Chondrocyte (in vitro differentiated cells): ENCODE measurements at regions not wholly inside any gene's neighbourhood (a gene's known extent, or its start where the extent isn't known, plus 50 kb on each side); places are given as distances from the start of the nearest gene placed in this dataset.

Experiments
- DNase-seq: peaks from one replicate; pipeline ENCODE4 v3.0.0; 2021; ENCODE audit warnings: mixed read lengths, low spot score
- H3K27ac Mint-ChIP-seq: one replicate; pipeline ENCODE4 v1.8.0; 2021; ENCODE audit warnings: mild to moderate bottlenecking, moderate library complexity, mixed read lengths; ENCODE audit not compliant: unreplicated experiment
- H3K27me3 Mint-ChIP-seq: 2 replicates; pipeline ENCODE4 v1.8.0; 2021; ENCODE audit warnings: low read depth, mixed read lengths
- H3K36me3 Mint-ChIP-seq: 2 replicates; pipeline ENCODE4 v1.8.0; 2021; ENCODE audit warnings: low read depth, mixed read lengths
- H3K4me1 Mint-ChIP-seq: 2 replicates; pipeline ENCODE4 v1.8.0; 2021; ENCODE audit warnings: low read depth, mild to moderate bottlenecking, mixed read lengths
- H3K4me3 Mint-ChIP-seq: one replicate; pipeline ENCODE4 v1.8.0; 2021; ENCODE audit warnings: mild to moderate bottlenecking, moderate library complexity, mixed read lengths; ENCODE audit not compliant: unreplicated experiment
- H3K9me3 Mint-ChIP-seq: 2 replicates; pipeline ENCODE4 v1.8.0; 2021; ENCODE audit warnings: low read depth, mixed read lengths
- TF ChIP-seq, protein P1 (sequence below): fragments of 200-600 bp; sonication (generic); IDR thresholded peaks from 2 replicates; pipeline ENCODE4 v1.5.0; 2021; ENCODE audit warnings: antibody characterized with exemption, mild to moderate bottlenecking, moderate library complexity

DNA sequence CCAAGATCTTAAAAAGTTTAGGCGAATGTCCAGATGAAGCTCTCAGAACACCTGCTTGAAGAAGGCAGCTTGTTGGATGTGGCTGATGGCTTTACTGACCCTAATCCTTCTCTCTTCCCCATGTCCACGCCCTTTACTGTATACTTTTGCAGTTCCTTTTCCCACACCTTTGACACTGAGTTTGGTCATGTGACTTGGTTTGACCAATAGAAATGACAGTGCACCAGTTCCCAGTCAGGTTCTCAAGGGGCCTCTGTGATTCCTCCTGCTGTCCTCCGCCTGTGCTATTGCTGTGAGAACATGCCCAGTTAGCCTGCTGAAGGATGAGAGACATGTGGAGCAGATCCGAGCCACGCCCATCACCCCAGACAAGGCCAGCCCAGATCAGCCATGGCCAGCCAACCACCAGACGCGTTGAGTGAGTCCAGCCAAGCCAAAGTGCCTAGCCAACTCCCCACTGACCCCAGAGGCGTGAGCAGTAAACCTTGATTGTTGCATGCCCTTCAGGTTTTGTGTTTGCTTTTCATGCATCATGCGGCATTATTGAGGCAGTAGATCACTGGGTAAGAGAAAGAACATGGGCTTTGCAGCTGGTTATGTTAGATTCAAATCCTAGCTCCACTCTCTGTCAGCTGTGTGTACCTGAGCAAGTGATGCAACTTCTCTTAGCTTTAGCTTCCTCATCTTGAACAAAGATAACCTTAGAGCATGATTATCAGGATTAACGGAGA, 258.0 kb upstream of the SIX2 start:
- Mint-ChIP-seq H3K27ac (no peak overlapping the region), H3K27me3 (no peaks in the 10 kb centered on the region), H3K4me1 (peaks cover 34% of the 10 kb centered on the region), H3K9me3 (no peaks in the 10 kb centered on the region), H3K4me3 (no peak overlapping the region), H3K36me3 (no peaks in the 10 kb centered on the region)
- TF ChIP-seq, protein P1, sequence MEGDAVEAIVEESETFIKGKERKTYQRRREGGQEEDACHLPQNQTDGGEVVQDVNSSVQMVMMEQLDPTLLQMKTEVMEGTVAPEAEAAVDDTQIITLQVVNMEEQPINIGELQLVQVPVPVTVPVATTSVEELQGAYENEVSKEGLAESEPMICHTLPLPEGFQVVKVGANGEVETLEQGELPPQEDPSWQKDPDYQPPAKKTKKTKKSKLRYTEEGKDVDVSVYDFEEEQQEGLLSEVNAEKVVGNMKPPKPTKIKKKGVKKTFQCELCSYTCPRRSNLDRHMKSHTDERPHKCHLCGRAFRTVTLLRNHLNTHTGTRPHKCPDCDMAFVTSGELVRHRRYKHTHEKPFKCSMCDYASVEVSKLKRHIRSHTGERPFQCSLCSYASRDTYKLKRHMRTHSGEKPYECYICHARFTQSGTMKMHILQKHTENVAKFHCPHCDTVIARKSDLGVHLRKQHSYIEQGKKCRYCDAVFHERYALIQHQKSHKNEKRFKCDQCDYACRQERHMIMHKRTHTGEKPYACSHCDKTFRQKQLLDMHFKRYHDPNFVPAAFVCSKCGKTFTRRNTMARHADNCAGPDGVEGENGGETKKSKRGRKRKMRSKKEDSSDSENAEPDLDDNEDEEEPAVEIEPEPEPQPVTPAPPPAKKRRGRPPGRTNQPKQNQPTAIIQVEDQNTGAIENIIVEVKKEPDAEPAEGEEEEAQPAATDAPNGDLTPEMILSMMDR, result no peak
- no peak for DNase-seq

DNA sequence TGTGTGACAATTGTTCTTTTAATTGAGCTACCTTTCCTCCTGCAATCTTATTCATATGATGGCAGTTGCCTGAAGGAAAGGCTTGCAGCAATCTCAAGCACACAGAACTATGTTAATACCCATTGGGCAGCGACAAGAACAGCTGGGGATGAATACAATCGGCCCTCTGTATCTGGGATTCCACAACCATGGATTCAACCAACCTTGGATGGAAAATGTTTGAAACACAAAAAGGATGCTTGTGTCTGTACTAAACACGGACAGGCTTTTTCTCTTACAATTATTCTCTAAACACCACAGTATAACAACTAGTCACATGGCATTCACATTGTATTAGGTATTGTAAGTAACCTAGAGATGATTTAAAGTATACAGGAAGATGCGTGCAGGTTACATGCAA, 256.1 kb upstream of the SIX2 start:
- no peak for DNase-seq
- Mint-ChIP-seq H3K4me1 (peaks cover 48% of the 10 kb centered on the region), H3K27ac (no peak overlapping the region), H3K4me3 (no peak overlapping the region), H3K9me3 (no peaks in the 10 kb centered on the region), H3K27me3 (no peaks in the 10 kb centered on the region), H3K36me3 (no peaks in the 10 kb centered on the region)
- TF ChIP-seq, protein P1, result no peak

DNA sequence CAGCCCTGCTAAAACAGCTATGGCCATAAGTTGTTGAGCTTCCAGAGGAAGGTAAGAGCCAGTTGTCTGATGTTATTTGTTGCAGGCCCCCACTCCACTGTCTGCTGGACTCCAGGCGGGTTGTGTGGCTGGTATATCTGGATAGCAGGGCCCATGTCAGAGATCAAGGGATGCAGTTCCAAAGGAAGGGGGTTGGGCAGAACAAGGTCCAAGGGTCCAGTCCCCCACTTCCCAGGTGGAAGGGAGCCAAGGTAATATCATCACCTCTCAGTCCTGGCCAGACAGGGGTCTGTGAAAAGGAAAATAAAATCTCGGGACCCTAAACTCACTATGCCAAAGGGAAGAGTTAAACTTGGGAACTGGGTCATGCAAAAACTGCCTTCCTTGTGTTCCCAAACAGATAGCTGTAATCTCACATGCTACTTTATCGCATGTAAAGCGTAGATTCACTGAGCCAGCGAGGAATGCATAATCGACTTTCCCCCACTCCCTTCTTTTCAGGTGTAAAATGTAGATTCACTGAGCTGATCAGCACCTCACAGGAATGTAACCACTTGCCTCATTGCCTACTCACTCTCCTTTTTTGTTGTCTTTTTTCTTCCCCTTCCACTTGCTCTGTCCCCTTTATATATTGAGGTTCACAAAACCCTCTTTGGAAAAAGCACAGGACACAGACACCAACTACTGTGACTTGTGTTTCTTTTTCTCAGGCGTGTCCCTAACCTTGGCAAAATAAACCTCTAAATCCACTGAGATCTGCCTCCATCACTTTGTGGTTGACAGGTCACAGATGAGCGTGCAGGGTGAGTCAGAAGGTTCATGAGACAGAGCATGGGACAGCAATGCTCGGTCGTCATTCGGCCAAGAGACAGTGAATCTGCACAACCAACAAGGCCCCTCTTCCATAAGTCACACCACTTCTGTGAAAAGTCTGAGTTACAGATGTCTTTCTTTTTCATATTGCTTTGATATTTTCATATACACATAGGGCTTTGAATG, 255.3 kb upstream of the SIX2 start:
- Mint-ChIP-seq H3K4me1 (peaks cover 48% of the 10 kb centered on the region), H3K9me3 (no peaks in the 10 kb centered on the region), H3K4me3 (no peak overlapping the region), H3K27me3 (no peaks in the 10 kb centered on the region), H3K27ac (no peak overlapping the region), H3K36me3 (no peaks in the 10 kb centered on the region)
- no peak for DNase-seq
- TF ChIP-seq, protein P1, result no peak

- no peak for DNase-seq
- Mint-ChIP-seq H3K4me1 (peaks cover 51% of the 10 kb centered on the region), H3K36me3 (no peaks in the 10 kb centered on the region), H3K4me3 (no peak overlapping the region), H3K27me3 (no peaks in the 10 kb centered on the region), H3K27ac (no peak overlapping the region), H3K9me3 (no peaks in the 10 kb centered on the region)
- TF ChIP-seq, protein P1, result no peak
Observed at GRCh38 chr2:45263147-45263546, 253.9 kb upstream of the SIX2 start.

GRCh38 chr2:45261746-45262145, 252.5 kb upstream of the SIX2 start:
- Mint-ChIP-seq H3K9me3 (no peaks in the 10 kb centered on the region), H3K36me3 (no peaks in the 10 kb centered on the region), H3K27me3 (no peaks in the 10 kb centered on the region), H3K27ac (no peak overlapping the region), H3K4me1 (peaks cover 65% of the 10 kb centered on the region), H3K4me3 (no peak overlapping the region)
- DNase-seq, result no peak
- TF ChIP-seq, protein P1, result no peak
